Endothelial cell of umbilical vein (primary cell): ENCODE measurements at regions not wholly inside any gene's neighbourhood (a gene's known extent, or its start where the extent isn't known, plus 50 kb on each side); places are given as distances from the start of the nearest gene placed in this dataset.

Experiments
- BruUV-seq: library from RNA; stranded (reverse); fragments of 400-500 nt; replicated peaks from 2 replicates; lab custom pipeline; 2021; lab: Mats Ljungman, UMichigan
- CTCF ChIA-PET: fragments of 300-600, 350-600 bp; sonication (Branson Sonifier 250); formaldehyde crosslinking; loops from one replicate; lab custom pipeline; 2021; ENCODE audit warnings: antibody characterized with exemption, inconsistent platforms; lab: Charles Lee
- POLR2A ChIA-PET: fragments of 300-600, 350-600 bp; sonication (Branson Sonifier 250); formaldehyde crosslinking; loops from one replicate; lab custom pipeline; 2021; ENCODE audit warnings: antibody characterized with exemption, inconsistent platforms; lab: Charles Lee
- DNase-seq: peaks from one replicate; pipeline ENCODE4 v3.0.0-alpha.2; 2011; ENCODE audit warnings: low read depth, low spot score
- FAIRE-seq: peaks from 2 replicates; lab custom pipeline; 2011; peaks lifted over from hg19 to GRCh38; lab: Jason Lieb, UNC
- H2AFZ ChIP-seq: 2 replicates; pipeline ENCODE4 v1.6.0; 2012; ENCODE audit warnings: low read depth, low read length, control low read depth, inconsistent platforms
- H3K27ac ChIP-seq: 2 replicates; pipeline ENCODE4 v1.5.1; 2011; ENCODE audit warnings: low read depth, mild to moderate bottlenecking, control low read depth, low read length, moderate library complexity; ENCODE audit not compliant: insufficient read depth
- H3K27me3 ChIP-seq, 2 experiments: 2 replicates each; pipeline versions ENCODE4 v1.6.0 to v1.6.1; 2011; ENCODE audit warnings: low read length in 2 of 2, mixed read lengths in 1 of 2; ENCODE audit not compliant: control insufficient read depth in 2 of 2, insufficient read depth in 2 of 2
- H3K36me3 ChIP-seq, 2 experiments: 2 replicates in 1 of 2; 3 replicates in 1 of 2; pipeline ENCODE4 v1.5.1; 2011; ENCODE audit warnings: low read length in 2 of 2, mild to moderate bottlenecking in 1 of 2, moderate library complexity in 1 of 2; ENCODE audit not compliant: control insufficient read depth in 2 of 2, insufficient read depth in 2 of 2; ENCODE audit errors: extremely low read depth in 1 of 2
- H3K4me1 ChIP-seq: 3 replicates; pipeline ENCODE4 v1.5.1; 2011; ENCODE audit warnings: mild to moderate bottlenecking, low read length; ENCODE audit not compliant: control insufficient read depth, insufficient read depth; ENCODE audit errors: extremely low read depth
- H3K4me2 ChIP-seq: 2 replicates; pipeline ENCODE4 v1.6.1; 2011; ENCODE audit warnings: low read length, control low read depth, mixed read lengths; ENCODE audit not compliant: insufficient read depth
- H3K4me3 ChIP-seq, 3 experiments: fragments of 200-600 bp in 1 of 3; sonication (generic), shearing (Covaris generic) in 1 of 3; replicated peaks in 1 of 3; 2 replicates each; pipeline ENCODE4 v1.5.1; 2011 to 2016; ENCODE audit warnings: control low read depth in 3 of 3, low read length in 3 of 3, mild to moderate bottlenecking in 2 of 3, inconsistent platforms in 1 of 3, low read depth in 1 of 3, moderate library complexity in 1 of 3; ENCODE audit not compliant: insufficient read depth in 1 of 3
- H3K79me2 ChIP-seq: 2 replicates; pipeline ENCODE4 v1.6.0; 2012; ENCODE audit warnings: low read length, inconsistent platforms; ENCODE audit not compliant: control insufficient read depth, insufficient read depth
- H3K9ac ChIP-seq: replicated peaks from 2 replicates; pipeline ENCODE3; 2011; ENCODE audit warnings: low read length, control low read depth; ENCODE audit not compliant: insufficient read depth; ENCODE audit errors: extremely low read depth
- H3K9me1 ChIP-seq: replicated peaks from 3 replicates; pipeline ENCODE4 v1.6.0; 2011; ENCODE audit warnings: mild to moderate bottlenecking, low read length; ENCODE audit not compliant: control insufficient read depth, insufficient read depth; ENCODE audit errors: extremely low read depth
- H3K9me3 ChIP-seq: replicated peaks from 2 replicates; pipeline ENCODE4 v1.5.1; 2012; ENCODE audit warnings: low read length, inconsistent platforms; ENCODE audit not compliant: control insufficient read depth, insufficient read depth
- H4K20me1 ChIP-seq: replicated peaks from 2 replicates; pipeline ENCODE3; 2011; ENCODE audit warnings: mild to moderate bottlenecking, low read length; ENCODE audit not compliant: control insufficient read depth, insufficient read depth; ENCODE audit errors: extremely low read depth
- JUN ChIP-seq: IDR thresholded peaks from 2 replicates; pipeline ENCODE4 v1.6.1; 2011; ENCODE audit warnings: borderline replicate concordance, low read depth; ENCODE audit not compliant: insufficient read length, insufficient read depth
- POLR2A ChIP-seq: IDR thresholded peaks from 2 replicates; pipeline ENCODE4 v1.6.1; 2012; ENCODE audit warnings: low read depth, mild to moderate bottlenecking, control low read depth, low read length
- dilution Hi-C: fragments of 300-500 bp; cut with MboI; formaldehyde crosslinking; loops from one replicate; pipeline ENCODE4 v1.15.0; 2019; ENCODE audit warnings: low sequenced_read_pairs; ENCODE audit not compliant: extremely low pct_ligation_motif_present
- intact Hi-C: fragments of 100-400 bp; cut with micrococcal nuclease; formaldehyde crosslinking; loops from one replicate; pipeline ENCODE4 v1.10.0; 2022
- TF ChIP-seq, protein P1 (sequence below), 2 donors: IDR thresholded peaks; 1 replicate in 1 of 2; 2 replicates in 1 of 2; pipeline ENCODE4 v1.5.1; 2011; ENCODE audit warnings: low read length in 2 of 2, mild to moderate bottlenecking in 2 of 2, moderate library complexity in 2 of 2, control low read depth in 1 of 2, inconsistent platforms in 1 of 2, low read depth in 1 of 2; ENCODE audit not compliant: insufficient read depth in 1 of 2; ENCODE audit errors: extremely low read depth in 1 of 2

DNA sequence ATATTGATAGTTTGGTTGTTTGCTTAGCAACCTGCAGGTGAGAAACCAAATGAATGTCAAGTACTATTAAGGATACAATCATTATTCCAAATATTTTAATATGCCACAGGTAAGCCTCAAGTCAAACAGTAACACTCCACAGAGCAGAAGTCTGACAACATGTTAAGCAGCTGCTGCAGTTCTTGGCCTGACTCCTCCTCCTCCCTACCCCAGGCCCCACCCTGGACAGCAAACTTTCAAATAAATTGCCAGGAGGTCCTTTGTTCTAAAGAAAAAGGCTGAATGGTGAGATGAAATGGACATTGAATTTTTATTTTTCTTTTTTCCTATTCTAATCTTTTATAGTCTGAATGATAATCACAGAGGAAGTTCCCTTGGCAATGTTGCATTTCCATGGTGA is 260.0 kb upstream of the POU2AF2 start:
- dilution Hi-C loops (no loop called here), intact Hi-C loops (no loop called here)
- Histone ChIP-seq H3K27ac (no peak overlapping the region), H3K4me3 (no peak overlapping the region), H3K4me1 (no peaks in the 10 kb centered on the region), H3K36me3 (no peaks in the 10 kb centered on the region), H3K9me3 (no peaks in the 10 kb centered on the region), H3K4me2 (no peak overlapping the region), H3K79me2 (no peaks in the 10 kb centered on the region), H2AFZ (no peak overlapping the region), H3K9ac (no peak overlapping the region), H3K9me1 (no peaks in the 10 kb centered on the region), H4K20me1 (no peaks in the 10 kb centered on the region), H3K27me3 (no peaks in the 10 kb centered on the region)
- POLR2A ChIA-PET: no interaction called here
- no TSS peak for BruUV-seq
- TF ChIP-seq POLR2A (no peak), JUN (no peak)
- TF ChIP-seq, protein P1, sequence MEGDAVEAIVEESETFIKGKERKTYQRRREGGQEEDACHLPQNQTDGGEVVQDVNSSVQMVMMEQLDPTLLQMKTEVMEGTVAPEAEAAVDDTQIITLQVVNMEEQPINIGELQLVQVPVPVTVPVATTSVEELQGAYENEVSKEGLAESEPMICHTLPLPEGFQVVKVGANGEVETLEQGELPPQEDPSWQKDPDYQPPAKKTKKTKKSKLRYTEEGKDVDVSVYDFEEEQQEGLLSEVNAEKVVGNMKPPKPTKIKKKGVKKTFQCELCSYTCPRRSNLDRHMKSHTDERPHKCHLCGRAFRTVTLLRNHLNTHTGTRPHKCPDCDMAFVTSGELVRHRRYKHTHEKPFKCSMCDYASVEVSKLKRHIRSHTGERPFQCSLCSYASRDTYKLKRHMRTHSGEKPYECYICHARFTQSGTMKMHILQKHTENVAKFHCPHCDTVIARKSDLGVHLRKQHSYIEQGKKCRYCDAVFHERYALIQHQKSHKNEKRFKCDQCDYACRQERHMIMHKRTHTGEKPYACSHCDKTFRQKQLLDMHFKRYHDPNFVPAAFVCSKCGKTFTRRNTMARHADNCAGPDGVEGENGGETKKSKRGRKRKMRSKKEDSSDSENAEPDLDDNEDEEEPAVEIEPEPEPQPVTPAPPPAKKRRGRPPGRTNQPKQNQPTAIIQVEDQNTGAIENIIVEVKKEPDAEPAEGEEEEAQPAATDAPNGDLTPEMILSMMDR (IDR thresholded peaks at IDR 0.05; ENCODE audit: extremely low read depth in 1 of 2, insufficient read depth in 1 of 2, low read depth in 1 of 2, low read length in 2 of 2): no peak
- CTCF ChIA-PET: no interaction called here
- FAIRE-seq (no peak), DNase-seq (no peak)

DNA sequence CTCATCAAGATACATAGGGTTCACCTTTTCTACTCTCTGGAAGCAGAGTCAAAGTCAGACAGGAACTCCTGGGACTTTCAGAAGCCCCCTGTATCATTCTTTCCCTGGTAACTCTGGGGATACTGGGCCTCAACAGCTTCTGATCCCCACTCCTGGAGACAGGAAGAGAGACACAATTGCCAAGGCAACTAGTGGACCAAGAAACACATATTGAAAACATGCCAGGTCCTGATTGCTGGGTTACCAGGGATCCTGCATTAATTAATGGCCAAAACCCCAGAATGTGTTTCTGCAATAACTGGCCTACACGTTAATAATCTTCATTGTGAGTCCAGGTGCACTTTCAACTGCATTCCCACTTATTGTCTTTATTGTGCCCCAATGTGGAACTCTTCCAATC is 260.8 kb upstream of the POU2AF2 start:
- POLR2A ChIA-PET: no interaction called here
- no peaks in the 10 kb centered on the region for H3K27me3 ChIP-seq
- no peak overlapping the region for H3K9ac ChIP-seq
- intact Hi-C loops (no loop called here), dilution Hi-C loops (no loop called here)
- no peak overlapping the region for H2AFZ ChIP-seq
- H3K36me3 ChIP-seq: no peaks in the 10 kb centered on the region
- DNase-seq (no peak), FAIRE-seq (no peak)
- no peaks in the 10 kb centered on the region for H3K9me3 ChIP-seq
- no peak overlapping the region for H3K27ac ChIP-seq
- CTCF ChIA-PET: no interaction called here
- H4K20me1 ChIP-seq: no peaks in the 10 kb centered on the region
- no peaks in the 10 kb centered on the region for H3K9me1 ChIP-seq
- TF ChIP-seq, protein P1 (IDR thresholded peaks at IDR 0.05; ENCODE audit: extremely low read depth in 1 of 2, insufficient read depth in 1 of 2, low read depth in 1 of 2, low read length in 2 of 2): no peak
- H3K4me3 ChIP-seq: no peak overlapping the region
- H3K4me1 ChIP-seq: no peaks in the 10 kb centered on the region
- no TSS peak for BruUV-seq
- no peak overlapping the region for H3K4me2 ChIP-seq
- no peaks in the 10 kb centered on the region for H3K79me2 ChIP-seq
